Heart left ventricle (tissue), 16 donors: ENCODE measurements at regions not wholly inside any gene's neighbourhood (a gene's known extent, or its start where the extent isn't known, plus 50 kb on each side); places are given as distances from the start of the nearest gene placed in this dataset.

Experiments
- ATAC-seq, 4 donors: fragments of 200-7000 bp; cut with Tn5 transposase; one replicate each; pipeline ENCODE4 v1.9.1; 2020 to 2022; ENCODE audit warnings: moderate library complexity in 4 of 4, mild to moderate bottlenecking in 3 of 4, moderate number of reproducible peaks in 1 of 4
- DNase-seq, 5 donors: peaks; one replicate each; pipeline ENCODE4 v3.0.0-alpha.2; 2020
- H3K27ac ChIP-seq, 12 donors: fragments of 200-600 bp; sonication (generic) in 4 of 12; one replicate each; pipeline versions ENCODE4 v1.5.0 to v1.8.0; 2016 to 2022; ENCODE audit warnings: mild to moderate bottlenecking in 2 of 12
- H3K27me3 ChIP-seq, 9 donors: fragments of 200-600 bp; sonication (generic) in 2 of 9; one replicate each; pipeline versions ENCODE4 v1.5.1 to v1.8.0; 2016 to 2022; ENCODE audit warnings: mild to moderate bottlenecking in 3 of 9
- H3K36me3 ChIP-seq, 9 donors: fragments of 200-600 bp; sonication (generic) in 2 of 9; one replicate each; pipeline versions ENCODE4 v1.5.0 to v1.8.0; 2018 to 2022; ENCODE audit warnings: mild to moderate bottlenecking in 2 of 9
- H3K4me1 ChIP-seq, 12 donors: fragments of 200-600 bp; sonication (generic) in 4 of 12; one replicate each; pipeline versions ENCODE4 v1.5.0 to v1.8.0; 2016 to 2022; ENCODE audit warnings: mild to moderate bottlenecking in 3 of 12
- H3K4me3 ChIP-seq, 12 donors: fragments of 200-600 bp; sonication (generic) in 4 of 12; one replicate each; pipeline versions ENCODE4 v1.5.0 to v1.8.0; 2017 to 2022; ENCODE audit warnings: mild to moderate bottlenecking in 9 of 12, moderate library complexity in 4 of 12
- H3K9me3 ChIP-seq, 12 donors: fragments of 200-600 bp; sonication (generic) in 4 of 12; one replicate each; pipeline versions ENCODE4 v1.5.0 to v1.8.0; 2016 to 2022; ENCODE audit warnings: mild to moderate bottlenecking in 1 of 12
- CTCF ChIP-seq, 12 donors: fragments of 200-600 bp; sonication (generic) in 4 of 12; IDR thresholded peaks; one replicate each; pipeline versions ENCODE4 v1.5.0 to v1.8.0; 2018 to 2022; ENCODE audit warnings: antibody characterized with exemption in 12 of 12, mild to moderate bottlenecking in 5 of 12
- POLR2A ChIP-seq, 2 donors: fragments of 450-650 bp; IDR thresholded peaks; one replicate each; pipeline ENCODE4 v1.6.1; 2017; ENCODE audit warnings: antibody characterized with exemption in 2 of 2, mild to moderate bottlenecking in 2 of 2, moderate library complexity in 2 of 2
- WGBS, 4 donors: extraction: QIAGEN DNeasy Blood & Tissue Kit in 2 of 4; methylation state at CpG; one replicate each; pipeline versions ENCODE4 v1.1.5 to v1.1.7; 2013 to 2018; 5-methylcytosine and 5-hydroxymethylcytosine counted together
- intact Hi-C, 10 donors: fragments of 100-400 bp; cut with DNase I; formaldehyde crosslinking; loops; one replicate each; pipeline versions ENCODE4 v1.11.1 to v1.14.2; 2022
- donor health status: ischemic (EF 13 %, LVEDD 7.1; RV severe dilation, severe dysfunction).
- donor health status: healthy with polysubstance abuse.
- donor health status: DM: no; HTN: yes; CAD: no.
- donor health status: DM: no; HTN: no; CAD: no.
- donor health status: ischemic (EF 25% LVEDD 6.9; RV normal size, moderate dysfunction).
- donor health status: ischemic (EF 25% LVEDD 5.7; RV mildly dilated, moderate dysfunction).
- donor health status: healthy.
- donor health status: DM: yes; HTN: yes; CAD: no.
- donor health status: ischemic (EF 35%, LVEDD 5.7; RV mildly dilated, moderate dysfunction).
- donor health status: nonischemic (EF 11% LVEDD 7.7; RV severe dilation, severe dysfunction).
- donor health status: DM: yes; HTN: yes; CAD: no.
- donor health status: PGD.
- donor health status: ischemic (EF 29% LVEDD 5.4; RV normal size, mild dysfunction).
- donor health status: nonischemic (EF 23%, LVEDD 6.1; RV moderate dilation, normal function).

GRCh38 chr12:30811966-30812365 lies 57.2 kb upstream of the CAPRIN2 start:
- H3K27ac ChIP-seq, result no peak overlapping the region
- no peak overlapping the region for H3K4me3 ChIP-seq
- H3K4me1 ChIP-seq, result peaks cover 0 to 4% (median 1%) of the 10 kb centered on the region in 12 donors
- intact Hi-C loops, result loop anchor here in 1 of 10 donors (10.0 kb wide), 1 partner anchor 117 kb away; the partner anchor contains the start of gene IPO8
- TF ChIP-seq POLR2A (IDR thresholded peaks at IDR 0.05), result no peak
- no peak for TF ChIP-seq CTCF (IDR thresholded peaks at IDR 0.05)
- H3K9me3 ChIP-seq, result peaks cover 0 to 16% (median 0%) of the 10 kb centered on the region in 12 donors
- WGBS, 4 donors, result 56 to 67% (median 62%) methylated on average over 4 of the region's 4 CpGs
- no peaks in the 10 kb centered on the region for H3K36me3 ChIP-seq
- ATAC-seq (no peak), DNase-seq (no peak)
- no peaks in the 10 kb centered on the region for H3K27me3 ChIP-seq

GRCh38 chr12:30810918-30811317 lies 56.2 kb upstream of the CAPRIN2 start:
- Histone ChIP-seq H3K36me3 (no peaks in the 10 kb centered on the region), H3K4me1 (peaks cover 0 to 4% (median 1%) of the 10 kb centered on the region in 12 donors), H3K4me3 (no peak overlapping the region), H3K27me3 (no peaks in the 10 kb centered on the region), H3K27ac (no peak overlapping the region), H3K9me3 (peaks cover 0 to 16% (median 0%) of the 10 kb centered on the region in 12 donors)
- ATAC-seq, result no peak
- TF ChIP-seq CTCF (IDR thresholded peaks at IDR 0.05) (no peak), POLR2A (IDR thresholded peaks at IDR 0.05) (no peak)
- intact Hi-C loops, result loop anchor here in 1 of 10 donors (10.0 kb wide), 1 partner anchor 116 kb away; the partner anchor contains the start of gene IPO8
- WGBS, 4 donors, result 92 to 95% (median 93%) methylated on average over 2 of the region's 2 CpGs
- no peak for DNase-seq

- no peaks in the 10 kb centered on the region for H3K27me3 ChIP-seq
- TF ChIP-seq CTCF (IDR thresholded peaks at IDR 0.05) (no peak), POLR2A (IDR thresholded peaks at IDR 0.05) (no peak)
- H3K9me3 ChIP-seq, result peaks cover 0 to 16% (median 0%) of the 10 kb centered on the region in 12 donors
- DNase-seq (no peak), ATAC-seq (no peak)
- H3K36me3 ChIP-seq, result no peaks in the 10 kb centered on the region
- peaks cover 0 to 4% (median 1%) of the 10 kb centered on the region in 12 donors for H3K4me1 ChIP-seq
- 59 to 79% (median 70%) methylated on average over 1 of the region's 1 CpG for WGBS, 4 donors
- H3K27ac ChIP-seq, result no peak overlapping the region
- intact Hi-C loops, result loop anchor here (1.0 to 10.0 kb wide), 10 partner anchors 50 to 1733 kb away; partner anchors contain the start of genes IPO8 (in 4 of the 10) and CAPRIN2 (in 3 of the 10)
- no peak overlapping the region for H3K4me3 ChIP-seq
These were observed 52.9 kb upstream of the CAPRIN2 start for GRCh38 chr12:30807695-30808034.

- Histone ChIP-seq H3K36me3 (no peaks in the 10 kb centered on the region), H3K9me3 (peaks cover 0 to 16% (median 0%) of the 10 kb centered on the region in 12 donors), H3K4me3 (no peak overlapping the region), H3K4me1 (peaks cover 0 to 4% (median 1%) of the 10 kb centered on the region in 12 donors), H3K27ac (no peak overlapping the region), H3K27me3 (no peaks in the 10 kb centered on the region)
- intact Hi-C loops, result loop anchor here (1.0 to 10.0 kb wide), 10 partner anchors 50 to 1732 kb away; partner anchors contain the start of genes IPO8 (in 4 of the 10) and CAPRIN2 (in 3 of the 10)
- ATAC-seq (peak; percentile 80 to 92 (median 88)), DNase-seq (peak in 2 of 5 donors; percentile 37 to 46)
- TF ChIP-seq POLR2A (IDR thresholded peaks at IDR 0.05), result no peak
- peak; percentile 61 to 86 (median 79) for TF ChIP-seq CTCF (IDR thresholded peaks at IDR 0.05)
- 54 to 58% (median 56%) methylated on average over 7 of the region's 7 CpGs for WGBS, 4 donors
These were observed 52.4 kb upstream of the CAPRIN2 start for GRCh38 chr12:30806989-30807694.
